DMS 273 (cell line): ENCODE measurements at regions not wholly inside any gene's neighbourhood (a gene's known extent, or its start where the extent isn't known, plus 50 kb on each side); places are given as distances from the start of the nearest gene placed in this dataset.
"Not testable (repeated sequence)": the region's sequence is repeated elsewhere in the genome, so short reads cannot be mapped to it uniquely, and the experiment has no call there.

Source experiments
- DNase-seq: peaks from one replicate; lab custom pipeline; 2025; ENCODE audit not compliant: unreplicated experiment; lab: John Stamatoyannopoulos, UW

GRCh38 chrX:45622042-45622423 lies 421.4 kb upstream of the DIPK2B start:
- no peak for DNase-seq

DNA sequence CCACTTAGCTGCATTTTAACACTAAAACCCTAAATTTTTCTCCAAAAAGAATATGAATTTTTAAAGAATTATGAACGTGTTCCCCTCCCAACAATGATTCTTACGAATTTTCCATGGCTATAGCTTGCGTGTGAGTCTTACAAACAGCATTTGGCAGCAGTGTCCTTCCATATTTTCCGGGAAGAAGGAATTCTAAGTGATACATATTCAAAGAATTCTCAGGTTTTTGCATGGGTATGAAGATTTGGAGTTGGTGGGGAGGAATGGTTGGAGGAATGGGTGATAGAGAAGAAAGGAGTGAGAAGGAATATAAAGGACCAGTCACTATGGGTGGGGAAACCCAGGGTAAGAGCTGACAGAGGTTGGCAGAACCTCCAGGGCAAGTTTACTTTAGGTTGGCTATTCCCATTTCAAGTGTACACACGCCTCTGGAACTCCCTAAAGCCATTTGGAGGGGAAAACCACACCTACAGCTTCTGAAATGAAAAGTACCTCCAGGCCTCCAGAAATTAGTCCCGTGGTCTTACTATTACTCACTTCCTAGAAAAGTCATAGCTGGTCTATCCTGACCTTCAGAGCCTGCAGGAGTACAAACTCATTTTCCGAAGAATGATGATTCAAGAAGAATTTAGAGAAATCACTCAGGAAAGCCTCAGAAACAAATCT lies 420.8 kb upstream of the DIPK2B start:
- DNase-seq: no peak

DNA sequence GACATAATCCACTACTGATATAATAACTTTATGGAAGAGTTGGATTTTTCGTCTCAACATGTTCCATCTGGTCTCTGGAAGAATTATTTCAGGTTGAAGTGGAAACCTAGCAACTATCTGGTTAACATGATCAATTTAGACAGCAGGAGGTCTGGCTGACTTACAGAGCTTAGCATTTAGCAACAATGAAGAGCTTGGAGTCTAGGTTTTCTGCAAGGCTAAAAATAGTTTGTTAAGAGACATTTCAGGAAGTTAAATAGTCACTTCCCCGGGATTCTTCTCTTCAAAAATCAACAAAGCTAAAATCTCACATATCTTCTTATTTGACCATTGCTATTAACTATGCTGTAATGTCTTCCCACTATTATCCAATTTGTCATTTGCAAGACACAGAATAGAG lies 418.6 kb upstream of the DIPK2B start:
- DNase-seq: no peak

DNA sequence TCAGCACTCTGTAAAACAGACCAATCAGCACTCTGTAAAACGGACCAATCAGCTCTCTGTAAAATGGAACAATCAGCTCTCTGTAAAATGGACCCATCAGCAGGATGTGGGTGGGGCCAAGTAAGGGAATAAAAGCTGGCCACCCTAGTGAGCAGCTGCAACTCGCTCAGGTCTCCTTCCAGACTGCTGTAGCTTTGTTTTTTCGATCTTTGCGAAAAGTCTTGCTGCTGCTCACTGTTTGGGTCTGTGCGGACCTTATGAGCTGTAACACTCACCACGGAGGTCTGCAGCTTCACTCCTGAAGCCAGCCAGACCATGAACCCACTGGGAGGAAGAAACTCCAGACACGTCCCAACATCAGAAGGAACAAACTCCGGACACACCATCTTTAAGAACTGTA lies 414.9 kb upstream of the DIPK2B start:
- DNase-seq: not testable (repeated sequence)

DNA sequence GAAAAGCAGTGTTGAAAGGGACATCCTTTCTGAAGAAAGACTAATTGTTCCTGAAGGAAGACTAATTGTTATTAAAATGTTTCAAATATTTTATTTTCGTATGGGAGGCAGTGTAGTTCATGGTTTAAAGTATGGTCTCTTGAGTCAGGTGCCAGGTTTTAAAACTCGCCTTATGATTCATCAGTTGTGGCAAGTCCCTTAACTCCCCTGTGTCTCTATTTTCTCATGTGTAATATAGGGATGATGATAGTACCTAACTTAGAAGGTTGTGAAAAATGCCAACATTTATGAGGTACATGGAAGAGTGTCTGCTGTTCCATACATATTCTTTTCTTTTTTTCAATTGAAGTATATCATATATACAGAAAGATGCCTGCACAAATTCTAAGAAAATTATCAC lies 414.2 kb upstream of the DIPK2B start:
- DNase-seq: no peak

DNA sequence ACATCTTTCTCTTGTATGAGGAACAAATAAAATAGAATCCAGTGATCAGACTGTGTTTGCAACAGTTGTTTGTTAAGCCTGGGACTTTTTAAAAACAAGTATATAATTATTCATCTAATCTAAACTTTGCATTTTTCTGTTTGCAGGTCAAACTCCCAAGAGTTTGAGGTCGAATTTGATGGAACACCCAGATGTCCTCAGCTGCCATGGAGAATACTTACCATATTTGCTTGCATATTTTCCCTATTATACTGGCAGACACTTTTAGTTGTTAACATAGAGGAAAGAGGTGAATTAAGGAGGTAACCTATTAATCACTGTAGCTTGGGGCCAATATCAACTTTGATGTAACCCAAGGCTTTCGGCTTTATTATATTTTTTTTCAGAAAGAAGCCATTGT lies 401.5 kb upstream of the DIPK2B start:
- DNase-seq: no peak

GRCh38 chrX:45601052-45601451 lies 400.4 kb upstream of the DIPK2B start:
- no peak for DNase-seq

GRCh38 chrX:45598861-45599260 lies 398.2 kb upstream of the DIPK2B start:
- DNase-seq: no peak

DNA sequence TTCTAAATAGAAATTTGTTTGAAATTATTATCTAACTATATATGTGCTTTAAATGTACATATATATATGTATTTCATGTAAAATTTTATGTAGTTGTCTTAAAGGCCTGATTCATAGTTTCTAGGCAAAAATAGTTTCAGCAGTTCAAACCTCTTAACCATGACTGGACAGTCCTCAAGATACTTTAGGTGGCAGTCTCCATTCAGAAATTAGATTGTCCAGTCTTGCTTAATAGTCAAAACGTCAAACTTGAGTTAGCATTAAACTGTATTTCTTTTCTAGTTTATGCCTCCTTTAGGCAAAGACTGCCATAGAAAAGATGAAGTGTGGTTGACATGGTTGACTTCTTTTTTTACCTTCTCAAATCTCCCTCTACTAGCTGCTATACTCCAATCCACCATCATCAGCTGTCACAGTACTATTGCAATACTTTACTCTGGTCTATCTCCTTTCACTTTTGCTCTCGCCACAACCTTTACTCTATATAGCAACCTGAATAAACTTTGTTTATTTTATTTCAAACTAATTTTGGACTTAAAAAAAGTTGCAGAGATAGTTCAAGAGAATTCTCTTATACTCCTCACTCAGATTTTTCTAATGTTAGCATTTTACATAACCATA lies 395.6 kb upstream of the DIPK2B start:
- no peak for DNase-seq

DNA sequence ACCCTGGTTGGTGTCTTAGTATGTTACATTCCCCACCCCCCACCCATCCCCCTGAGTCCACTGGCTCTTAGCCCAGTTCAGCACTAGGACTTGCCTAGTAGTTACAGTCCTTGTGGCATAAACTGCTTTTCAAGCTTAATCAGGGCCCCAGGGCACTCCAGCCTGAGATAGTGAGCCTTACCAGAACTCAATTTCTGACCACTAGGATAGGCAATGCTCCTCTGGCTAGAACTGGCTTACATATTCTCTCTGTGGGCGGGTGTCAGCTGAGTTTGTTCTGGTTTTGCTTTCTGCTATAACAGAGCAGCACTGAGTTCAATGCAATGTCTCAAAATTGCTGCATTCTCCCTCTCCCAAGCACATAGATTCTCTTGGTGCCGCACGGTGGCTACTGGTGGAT lies 391.4 kb upstream of the DIPK2B start:
- no peak for DNase-seq

GRCh38 chrX:45591650-45592049 lies 391.0 kb upstream of the DIPK2B start:
- no peak for DNase-seq

- no peak for DNase-seq
Observed at GRCh38 chrX:45584717-45585116, 384.0 kb upstream of the DIPK2B start.

GRCh38 chrX:45577361-45577760 lies 376.7 kb upstream of the DIPK2B start:
- no peak for DNase-seq

DNA sequence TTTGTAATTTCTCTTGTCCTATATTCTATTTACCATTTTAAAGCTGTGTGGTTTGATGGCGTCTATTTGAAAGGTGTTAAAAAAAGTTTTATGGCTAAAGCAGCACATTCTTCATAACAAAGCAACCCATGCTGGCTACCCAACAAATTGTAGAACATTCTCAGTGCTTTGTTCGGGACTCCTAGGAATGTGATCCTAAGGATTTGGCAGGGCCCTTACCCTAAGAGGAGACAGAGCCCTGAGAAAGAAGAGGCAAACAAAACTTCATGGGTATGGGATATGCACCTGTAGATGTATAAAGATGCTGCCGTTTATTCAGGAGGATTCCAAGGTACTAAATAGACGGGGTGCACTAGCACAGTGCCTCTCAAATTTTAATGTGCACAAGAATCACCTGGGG lies 370.8 kb upstream of the DIPK2B start:
- no peak for DNase-seq

- no peak for DNase-seq
Observed at GRCh38 chrX:45566456-45566855, 365.8 kb upstream of the DIPK2B start.

DNA sequence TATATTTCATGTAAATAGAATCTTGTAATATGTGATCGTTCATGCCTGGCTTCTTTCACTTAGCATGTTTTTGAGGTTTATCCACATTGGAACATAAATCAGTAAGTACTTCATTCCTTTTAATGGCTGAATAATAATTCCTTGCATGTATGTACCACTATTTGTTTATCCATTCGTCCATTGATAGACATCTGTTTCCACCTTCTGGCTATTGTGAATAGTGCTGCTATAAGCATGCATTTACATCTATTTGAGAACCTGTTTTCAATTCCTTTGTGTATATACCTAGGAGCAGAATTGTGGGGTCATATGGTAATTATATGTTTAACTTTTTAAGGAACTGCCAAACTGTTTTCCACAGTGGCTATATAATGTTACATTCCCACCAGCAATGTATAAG lies 356.7 kb upstream of the DIPK2B start:
- DNase-seq: no peak

DNA sequence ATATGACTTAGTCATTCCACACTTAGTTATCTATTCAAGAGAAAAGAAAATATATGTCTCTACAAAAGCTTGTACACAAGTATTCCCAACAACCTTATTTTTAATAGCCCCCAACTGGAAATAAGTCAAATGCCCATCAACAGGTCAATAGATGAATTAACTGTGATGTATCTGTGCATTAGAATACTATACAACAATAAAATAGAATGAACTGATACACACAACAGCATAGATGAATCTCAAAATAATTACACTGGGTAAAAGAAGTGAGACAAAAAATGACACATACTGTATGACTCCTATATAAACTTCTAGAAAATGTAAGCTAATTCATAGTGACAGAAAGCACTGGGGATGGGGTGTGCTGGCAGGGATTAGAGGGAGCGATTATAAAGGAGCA lies 354.1 kb upstream of the DIPK2B start:
- no peak for DNase-seq

DNA sequence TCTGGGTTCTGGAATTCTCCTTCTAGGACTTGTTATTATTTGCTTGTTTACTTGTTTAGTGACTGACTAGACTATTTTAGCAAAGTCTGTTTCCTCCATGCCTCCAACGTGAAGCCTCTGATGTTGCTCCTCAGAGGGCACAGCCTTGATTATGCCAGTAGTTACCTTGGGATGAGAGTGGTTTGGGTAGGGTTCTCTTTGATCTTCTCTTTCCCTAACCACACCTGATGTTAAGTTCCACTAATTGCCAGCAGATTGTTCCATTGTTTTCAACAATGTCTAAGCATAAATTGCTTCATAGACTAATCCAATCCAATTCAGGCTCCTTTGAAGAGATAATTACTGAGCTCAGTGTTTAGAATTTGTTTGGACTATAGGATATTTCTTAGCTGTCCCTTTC lies 352.7 kb upstream of the DIPK2B start:
- DNase-seq: no peak

- not testable (repeated sequence) for DNase-seq
Observed at GRCh38 chrX:45546697-45547096, 346.0 kb upstream of the DIPK2B start.

DNA sequence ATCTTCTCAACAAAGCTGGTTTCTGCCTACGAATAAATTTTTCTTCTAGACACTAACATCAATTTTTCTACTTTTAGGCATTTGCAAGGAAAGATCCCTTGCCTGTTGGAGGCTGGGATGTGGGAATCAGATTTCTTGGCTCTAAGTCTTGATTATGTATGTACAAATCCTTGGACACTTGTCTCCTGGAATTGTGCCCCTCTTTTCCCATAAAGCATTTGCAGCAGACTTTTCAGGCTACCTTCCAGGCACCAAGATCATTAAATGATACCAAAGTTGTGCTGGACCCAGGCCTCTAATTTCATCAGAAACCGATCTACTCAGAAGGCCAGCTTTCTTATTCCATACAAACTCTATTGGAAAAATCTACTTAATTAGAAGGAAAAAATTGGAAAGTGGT lies 339.5 kb upstream of the DIPK2B start:
- DNase-seq: no peak

GRCh38 chrX:45537936-45538335 lies 337.3 kb upstream of the DIPK2B start:
- DNase-seq: no peak

DNA sequence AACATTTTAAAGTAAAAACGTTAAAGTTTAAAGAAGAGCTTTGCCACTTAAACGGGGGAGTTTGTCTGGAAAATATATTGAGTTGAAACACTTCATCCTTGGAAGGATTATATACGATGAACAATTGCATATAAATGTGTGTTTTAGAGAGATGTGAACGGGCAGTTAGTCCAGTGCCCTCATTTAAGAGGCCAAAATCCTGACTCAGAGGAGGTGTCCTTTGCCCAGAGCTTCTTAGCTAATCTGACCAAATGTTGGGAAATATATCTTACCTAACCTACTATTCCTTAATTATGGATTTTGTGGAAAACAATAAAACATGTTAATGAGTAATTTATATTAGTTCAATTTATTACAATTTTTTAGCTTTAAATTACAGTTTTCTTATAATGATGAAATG lies 327.2 kb upstream of the DIPK2B start:
- DNase-seq: no peak

DNA sequence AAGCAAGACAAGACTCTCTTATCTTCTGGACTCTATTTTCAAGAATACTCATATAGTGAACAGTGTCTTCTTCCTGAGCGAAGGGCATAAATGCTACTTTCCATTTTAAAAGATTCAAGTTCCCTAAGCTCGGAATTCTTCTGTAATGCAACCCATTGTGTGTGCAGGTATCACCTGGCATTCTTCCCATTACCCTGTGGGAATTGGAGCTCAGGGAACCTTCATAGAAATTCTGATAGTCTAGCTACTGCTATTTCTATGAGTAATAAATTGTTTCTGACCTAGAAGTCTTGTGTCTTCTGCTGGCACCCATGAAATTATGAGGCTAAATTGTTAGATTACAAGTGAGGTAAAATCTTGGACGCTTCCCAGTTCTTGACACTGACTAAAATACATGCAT lies 324.1 kb upstream of the DIPK2B start:
- DNase-seq: no peak
